ENCODE measurements at regions not wholly inside any gene's neighbourhood (a gene's known extent, or its start where the extent isn't known, plus 50 kb on each side); places are given as distances from the start of the nearest gene placed in this dataset.

DNA sequence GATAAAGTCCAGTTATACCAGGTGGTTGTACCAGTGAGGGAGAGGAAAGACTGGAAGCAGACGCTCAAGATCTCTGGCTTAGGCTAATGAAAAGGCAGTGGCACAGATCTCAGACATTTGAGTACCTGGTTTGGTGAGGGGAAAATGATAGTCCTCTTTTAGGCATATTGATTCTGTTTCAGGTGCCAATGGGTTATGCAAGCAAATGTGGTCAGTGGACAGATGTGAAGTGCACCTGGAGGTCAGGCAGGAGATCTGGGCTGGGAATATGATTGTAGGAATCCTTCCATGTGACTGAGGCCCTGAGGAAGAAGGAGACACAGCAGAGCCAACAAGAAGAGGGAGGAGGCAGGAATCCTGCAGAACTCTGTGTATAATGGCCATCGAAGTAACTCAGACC is 63.7 kb upstream of the SMARCA2 start:
- TF ChIP-seq, protein P1, sequence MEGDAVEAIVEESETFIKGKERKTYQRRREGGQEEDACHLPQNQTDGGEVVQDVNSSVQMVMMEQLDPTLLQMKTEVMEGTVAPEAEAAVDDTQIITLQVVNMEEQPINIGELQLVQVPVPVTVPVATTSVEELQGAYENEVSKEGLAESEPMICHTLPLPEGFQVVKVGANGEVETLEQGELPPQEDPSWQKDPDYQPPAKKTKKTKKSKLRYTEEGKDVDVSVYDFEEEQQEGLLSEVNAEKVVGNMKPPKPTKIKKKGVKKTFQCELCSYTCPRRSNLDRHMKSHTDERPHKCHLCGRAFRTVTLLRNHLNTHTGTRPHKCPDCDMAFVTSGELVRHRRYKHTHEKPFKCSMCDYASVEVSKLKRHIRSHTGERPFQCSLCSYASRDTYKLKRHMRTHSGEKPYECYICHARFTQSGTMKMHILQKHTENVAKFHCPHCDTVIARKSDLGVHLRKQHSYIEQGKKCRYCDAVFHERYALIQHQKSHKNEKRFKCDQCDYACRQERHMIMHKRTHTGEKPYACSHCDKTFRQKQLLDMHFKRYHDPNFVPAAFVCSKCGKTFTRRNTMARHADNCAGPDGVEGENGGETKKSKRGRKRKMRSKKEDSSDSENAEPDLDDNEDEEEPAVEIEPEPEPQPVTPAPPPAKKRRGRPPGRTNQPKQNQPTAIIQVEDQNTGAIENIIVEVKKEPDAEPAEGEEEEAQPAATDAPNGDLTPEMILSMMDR (IDR thresholded peaks at IDR 0.05; ENCODE audit: poor library complexity, severe bottlenecking), result no peak
- no peak for TF ChIP-seq POLR2AphosphoS5 (IDR thresholded peaks at IDR 0.05)
- TF ChIP-seq, protein P2, sequence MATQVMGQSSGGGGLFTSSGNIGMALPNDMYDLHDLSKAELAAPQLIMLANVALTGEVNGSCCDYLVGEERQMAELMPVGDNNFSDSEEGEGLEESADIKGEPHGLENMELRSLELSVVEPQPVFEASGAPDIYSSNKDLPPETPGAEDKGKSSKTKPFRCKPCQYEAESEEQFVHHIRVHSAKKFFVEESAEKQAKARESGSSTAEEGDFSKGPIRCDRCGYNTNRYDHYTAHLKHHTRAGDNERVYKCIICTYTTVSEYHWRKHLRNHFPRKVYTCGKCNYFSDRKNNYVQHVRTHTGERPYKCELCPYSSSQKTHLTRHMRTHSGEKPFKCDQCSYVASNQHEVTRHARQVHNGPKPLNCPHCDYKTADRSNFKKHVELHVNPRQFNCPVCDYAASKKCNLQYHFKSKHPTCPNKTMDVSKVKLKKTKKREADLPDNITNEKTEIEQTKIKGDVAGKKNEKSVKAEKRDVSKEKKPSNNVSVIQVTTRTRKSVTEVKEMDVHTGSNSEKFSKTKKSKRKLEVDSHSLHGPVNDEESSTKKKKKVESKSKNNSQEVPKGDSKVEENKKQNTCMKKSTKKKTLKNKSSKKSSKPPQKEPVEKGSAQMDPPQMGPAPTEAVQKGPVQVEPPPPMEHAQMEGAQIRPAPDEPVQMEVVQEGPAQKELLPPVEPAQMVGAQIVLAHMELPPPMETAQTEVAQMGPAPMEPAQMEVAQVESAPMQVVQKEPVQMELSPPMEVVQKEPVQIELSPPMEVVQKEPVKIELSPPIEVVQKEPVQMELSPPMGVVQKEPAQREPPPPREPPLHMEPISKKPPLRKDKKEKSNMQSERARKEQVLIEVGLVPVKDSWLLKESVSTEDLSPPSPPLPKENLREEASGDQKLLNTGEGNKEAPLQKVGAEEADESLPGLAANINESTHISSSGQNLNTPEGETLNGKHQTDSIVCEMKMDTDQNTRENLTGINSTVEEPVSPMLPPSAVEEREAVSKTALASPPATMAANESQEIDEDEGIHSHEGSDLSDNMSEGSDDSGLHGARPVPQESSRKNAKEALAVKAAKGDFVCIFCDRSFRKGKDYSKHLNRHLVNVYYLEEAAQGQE (IDR thresholded peaks at IDR 0.05; ENCODE audit: borderline replicate concordance), result no peak
- TF ChIP-seq MXI1 (conservative IDR thresholded peaks at IDR 0.05; ENCODE audit: poor library complexity, severe bottlenecking), result no peak
- no peak for TF ChIP-seq EZH2 (IDR thresholded peaks at IDR 0.05; ENCODE audit: borderline replicate concordance, insufficient read depth, low read length, poor library complexity, severe bottlenecking)
- no peak for TF ChIP-seq SMC3 (conservative IDR thresholded peaks at IDR 0.05; ENCODE audit: poor library complexity)
- no peak for TF ChIP-seq EP300 (conservative IDR thresholded peaks at IDR 0.05; ENCODE audit: poor library complexity, severe bottlenecking)

Data from neural cell (in vitro differentiated cells).